GM12878 (cell line): ENCODE measurements at regions not wholly inside any gene's neighbourhood (a gene's known extent, or its start where the extent isn't known, plus 50 kb on each side); places are given as distances from the start of the nearest gene placed in this dataset.

ENCODE experiments used
- BACH1 ChIP-seq: fragments of 450-650 bp; IDR thresholded peaks from 2 replicates; pipeline ENCODE4 v1.6.1; 2017; ENCODE audit warnings: mild to moderate bottlenecking, borderline replicate concordance
- EZH2 ChIP-seq: IDR thresholded peaks from 2 replicates; pipeline ENCODE4 v1.6.1; 2012; ENCODE audit warnings: low read depth, mild to moderate bottlenecking, control low read depth, inconsistent platforms, low read length, borderline replicate concordance; ENCODE audit not compliant: control insufficient read depth
- FOXK2 ChIP-seq: fragments of 450-650 bp; IDR thresholded peaks from 2 replicates; pipeline ENCODE4 v1.6.1; 2017; ENCODE audit warnings: mild to moderate bottlenecking, moderate library complexity
- HCFC1 ChIP-seq: fragments of 150-350 bp; IDR thresholded peaks from 2 replicates; pipeline ENCODE4 v1.6.1; 2014; ENCODE audit warnings: low read length
- LARP7 ChIP-seq: fragments of 450-650 bp; IDR thresholded peaks from 2 replicates; pipeline ENCODE4 v1.6.1; 2017; ENCODE audit warnings: mild to moderate bottlenecking
- NBN ChIP-seq: fragments of 450-650 bp; IDR thresholded peaks from 2 replicates; pipeline ENCODE4 v1.6.1; 2016
- PAX8 ChIP-seq: fragments of 450-650 bp; IDR thresholded peaks from 2 replicates; pipeline ENCODE4 v1.6.1; 2017; ENCODE audit warnings: mild to moderate bottlenecking, moderate library complexity
- POLR2A ChIP-seq: IDR thresholded peaks from 2 replicates; pipeline ENCODE4 v1.6.1; 2011; ENCODE audit warnings: low read depth, mild to moderate bottlenecking, low read length
- RAD21 ChIP-seq: IDR thresholded peaks from 2 replicates; pipeline ENCODE4 v1.6.1; 2011; ENCODE audit warnings: mild to moderate bottlenecking, low read depth, low read length, moderate library complexity; ENCODE audit not compliant: insufficient read depth
- TF ChIP-seq, protein P1 (sequence below): IDR thresholded peaks from 2 replicates; pipeline ENCODE4 v1.6.1; 2011; ENCODE audit warnings: borderline replicate concordance, low read depth, mild to moderate bottlenecking, moderate library complexity, low read length; ENCODE audit not compliant: insufficient read depth, poor library complexity, severe bottlenecking
- TF ChIP-seq, protein P2 (sequence below), 3 experiments: IDR thresholded peaks in 2 of 3; conservative IDR thresholded peaks in 1 of 3; 2 replicates each; pipeline ENCODE4 v1.5.1; 2011; ENCODE audit warnings: low read depth in 3 of 3, low read length in 3 of 3, mild to moderate bottlenecking in 3 of 3, control low read depth in 2 of 3, moderate library complexity in 2 of 3, inconsistent platforms in 1 of 3, mixed read lengths in 1 of 3; ENCODE audit not compliant: control insufficient read depth in 2 of 3, insufficient read depth in 1 of 3; ENCODE audit errors: extremely low read depth in 1 of 3
- TF ChIP-seq, protein P3 (sequence below): IDR thresholded peaks from 2 replicates; pipeline ENCODE4 v1.6.1; 2012; ENCODE audit warnings: low read depth, low read length, improper control_type of control experiment

DNA sequence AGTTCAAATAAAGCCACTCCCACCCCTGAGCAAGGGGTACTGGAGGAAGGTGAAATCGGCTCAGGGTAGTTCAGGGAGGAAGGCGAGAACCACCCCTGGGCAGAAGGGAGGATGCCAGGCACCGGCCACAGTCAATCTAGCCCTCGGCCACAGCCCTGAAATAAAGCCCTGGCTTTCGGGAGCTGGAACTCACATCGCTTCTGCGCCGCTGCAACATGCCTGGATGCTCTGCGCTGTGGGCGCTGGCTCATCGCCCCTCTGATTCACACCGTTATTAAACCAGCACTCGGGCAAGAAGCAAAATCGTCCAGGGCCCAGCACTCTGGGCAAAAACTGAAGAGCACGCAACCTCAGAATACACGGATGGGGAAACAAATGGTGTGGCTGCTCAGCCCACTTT, 136.9 kb upstream of the RREB1 start:
- TF ChIP-seq HCFC1: no peak
- TF ChIP-seq RAD21: no peak
- TF ChIP-seq, protein P1, sequence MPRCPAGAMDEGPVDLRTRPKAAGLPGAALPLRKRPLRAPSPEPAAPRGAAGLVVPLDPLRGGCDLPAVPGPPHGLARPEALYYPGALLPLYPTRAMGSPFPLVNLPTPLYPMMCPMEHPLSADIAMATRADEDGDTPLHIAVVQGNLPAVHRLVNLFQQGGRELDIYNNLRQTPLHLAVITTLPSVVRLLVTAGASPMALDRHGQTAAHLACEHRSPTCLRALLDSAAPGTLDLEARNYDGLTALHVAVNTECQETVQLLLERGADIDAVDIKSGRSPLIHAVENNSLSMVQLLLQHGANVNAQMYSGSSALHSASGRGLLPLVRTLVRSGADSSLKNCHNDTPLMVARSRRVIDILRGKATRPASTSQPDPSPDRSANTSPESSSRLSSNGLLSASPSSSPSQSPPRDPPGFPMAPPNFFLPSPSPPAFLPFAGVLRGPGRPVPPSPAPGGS: no peak
- no peak for TF ChIP-seq NBN
- TF ChIP-seq PAX8: no peak
- no peak for TF ChIP-seq FOXK2
- no peak for TF ChIP-seq POLR2A
- TF ChIP-seq, protein P2, sequence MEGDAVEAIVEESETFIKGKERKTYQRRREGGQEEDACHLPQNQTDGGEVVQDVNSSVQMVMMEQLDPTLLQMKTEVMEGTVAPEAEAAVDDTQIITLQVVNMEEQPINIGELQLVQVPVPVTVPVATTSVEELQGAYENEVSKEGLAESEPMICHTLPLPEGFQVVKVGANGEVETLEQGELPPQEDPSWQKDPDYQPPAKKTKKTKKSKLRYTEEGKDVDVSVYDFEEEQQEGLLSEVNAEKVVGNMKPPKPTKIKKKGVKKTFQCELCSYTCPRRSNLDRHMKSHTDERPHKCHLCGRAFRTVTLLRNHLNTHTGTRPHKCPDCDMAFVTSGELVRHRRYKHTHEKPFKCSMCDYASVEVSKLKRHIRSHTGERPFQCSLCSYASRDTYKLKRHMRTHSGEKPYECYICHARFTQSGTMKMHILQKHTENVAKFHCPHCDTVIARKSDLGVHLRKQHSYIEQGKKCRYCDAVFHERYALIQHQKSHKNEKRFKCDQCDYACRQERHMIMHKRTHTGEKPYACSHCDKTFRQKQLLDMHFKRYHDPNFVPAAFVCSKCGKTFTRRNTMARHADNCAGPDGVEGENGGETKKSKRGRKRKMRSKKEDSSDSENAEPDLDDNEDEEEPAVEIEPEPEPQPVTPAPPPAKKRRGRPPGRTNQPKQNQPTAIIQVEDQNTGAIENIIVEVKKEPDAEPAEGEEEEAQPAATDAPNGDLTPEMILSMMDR (IDR thresholded peaks at IDR 0.05 in 2 of 3, conservative IDR thresholded peaks at IDR 0.05 in 1 of 3; ENCODE audit: control insufficient read depth in 2 of 3, extremely low read depth in 1 of 3, insufficient read depth in 1 of 3, low read depth in 3 of 3, low read length in 3 of 3): no peak
- TF ChIP-seq, protein P3, sequence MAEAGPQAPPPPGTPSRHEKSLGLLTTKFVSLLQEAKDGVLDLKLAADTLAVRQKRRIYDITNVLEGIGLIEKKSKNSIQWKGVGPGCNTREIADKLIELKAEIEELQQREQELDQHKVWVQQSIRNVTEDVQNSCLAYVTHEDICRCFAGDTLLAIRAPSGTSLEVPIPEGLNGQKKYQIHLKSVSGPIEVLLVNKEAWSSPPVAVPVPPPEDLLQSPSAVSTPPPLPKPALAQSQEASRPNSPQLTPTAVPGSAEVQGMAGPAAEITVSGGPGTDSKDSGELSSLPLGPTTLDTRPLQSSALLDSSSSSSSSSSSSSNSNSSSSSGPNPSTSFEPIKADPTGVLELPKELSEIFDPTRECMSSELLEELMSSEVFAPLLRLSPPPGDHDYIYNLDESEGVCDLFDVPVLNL: no peak
- no peak for TF ChIP-seq EZH2
- TF ChIP-seq BACH1: no peak
- no peak for TF ChIP-seq LARP7
